ENCODE measurements at regions not wholly inside any gene's neighbourhood (a gene's known extent, or its start where the extent isn't known, plus 50 kb on each side); places are given as distances from the start of the nearest gene placed in this dataset.

- TF ChIP-seq CTCF (IDR thresholded peaks at IDR 0.05): no peak
- TF ChIP-seq POLR2A (IDR thresholded peaks at IDR 0.05): no peak
- no peak for TF ChIP-seq POLR2AphosphoS5 (IDR thresholded peaks at IDR 0.05)
Measured at GRCh38 chr6:134631398-134631924, 313.5 kb upstream of the SGK1 start.
